CD4-positive, CD25-positive, alpha-beta regulatory T cell (primary cell): ENCODE measurements at regions not wholly inside any gene's neighbourhood (a gene's known extent, or its start where the extent isn't known, plus 50 kb on each side); places are given as distances from the start of the nearest gene placed in this dataset.

Experiments
- ATAC-seq, 2 donors: fragments of 150-1000 bp; cut with Tn5 transposase; one replicate each; pipeline ENCODE4 v1.10.0; 2021; ENCODE audit warnings: low read depth in 2 of 2, moderate number of reproducible peaks in 2 of 2, moderate library complexity in 1 of 2
- DNase-seq, 3 donors: peaks; one replicate each; pipeline versions ENCODE4 v3.0.0 to v3.0.0-alpha.2; 2012 to 2022; ENCODE audit warnings: mixed read lengths in 1 of 3
- H3K27ac ChIP-seq: one replicate; pipeline ENCODE4 v1.7.0; 2013; ENCODE audit warnings: mild to moderate bottlenecking, low read length; ENCODE audit not compliant: insufficient read depth, poor library complexity, severe bottlenecking
- H3K27me3 ChIP-seq: one replicate; pipeline ENCODE4 v1.7.0; 2013; ENCODE audit warnings: low read length; ENCODE audit not compliant: control insufficient read depth, insufficient read depth
- H3K36me3 ChIP-seq: one replicate; pipeline ENCODE4 v1.7.0; 2013; ENCODE audit warnings: mild to moderate bottlenecking, low read length, moderate library complexity; ENCODE audit not compliant: control insufficient read depth, insufficient read depth
- H3K4me1 ChIP-seq: 2 replicates; pipeline ENCODE4 v1.7.0; 2013; ENCODE audit warnings: mild to moderate bottlenecking, low read length; ENCODE audit not compliant: insufficient read depth, control insufficient read depth, poor library complexity, severe bottlenecking
- H3K4me3 ChIP-seq: one replicate; pipeline ENCODE4 v1.7.0; 2013; ENCODE audit warnings: low read depth, mild to moderate bottlenecking, low read length, moderate library complexity
- H3K9me3 ChIP-seq, 2 experiments: 1 replicate in 1 of 2; 2 replicates in 1 of 2; pipeline ENCODE4 v1.7.0; 2013; ENCODE audit warnings: low read length in 2 of 2, mild to moderate bottlenecking in 1 of 2, moderate library complexity in 1 of 2; ENCODE audit not compliant: control insufficient read depth in 2 of 2
- H3K27ac Mint-ChIP-seq, 3 donors: one replicate each; pipeline ENCODE4 v1.8.0; 2020 to 2022; ENCODE audit warnings: mild to moderate bottlenecking in 3 of 3, mixed read lengths in 3 of 3, moderate library complexity in 2 of 3
- H3K27me3 Mint-ChIP-seq: one replicate; pipeline ENCODE4 v1.8.0; 2022; ENCODE audit warnings: mild to moderate bottlenecking, mixed read lengths
- H3K36me3 Mint-ChIP-seq: one replicate; pipeline ENCODE4 v1.8.0; 2020; ENCODE audit warnings: mixed read lengths
- H3K4me1 Mint-ChIP-seq, 4 donors: one replicate each; pipeline ENCODE4 v1.8.0; 2020 to 2022; ENCODE audit warnings: mixed read lengths in 4 of 4, mild to moderate bottlenecking in 1 of 4
- H3K4me3 Mint-ChIP-seq, 4 donors: one replicate each; pipeline ENCODE4 v1.8.0; 2020 to 2022; ENCODE audit warnings: mild to moderate bottlenecking in 4 of 4, mixed read lengths in 4 of 4, moderate library complexity in 3 of 4
- H3K9me3 Mint-ChIP-seq, 7 donors: one replicate each; pipeline ENCODE4 v1.8.0; 2020 to 2022; ENCODE audit warnings: mixed read lengths in 7 of 7, mild to moderate bottlenecking in 3 of 7, moderate library complexity in 2 of 7

DNA sequence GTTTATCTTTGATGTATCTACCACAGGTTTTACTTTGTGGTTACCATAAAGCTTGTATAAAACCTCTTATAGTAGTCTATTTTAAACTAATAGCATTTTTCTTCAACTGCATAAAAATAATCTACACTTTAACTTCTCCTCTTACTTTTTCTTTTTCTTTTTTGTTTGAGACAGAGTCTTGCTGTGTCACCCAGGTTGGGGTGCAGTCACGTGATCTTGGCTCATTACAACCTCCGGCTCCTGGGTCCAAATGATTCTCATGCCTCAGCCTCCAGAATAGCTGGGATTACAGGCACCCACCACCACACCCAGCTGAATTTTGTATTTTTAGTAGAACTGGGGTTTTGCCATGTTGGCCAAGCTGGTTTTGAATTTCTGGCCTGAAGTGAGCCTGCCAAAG is 53.4 kb upstream of the ZKSCAN2 start:
- Mint-ChIP-seq H3K27ac (no peak overlapping the region), H3K4me1 (peaks cover 0 to 4% (median 0%) of the 10 kb centered on the region in 4 donors), H3K9me3 (peaks cover 1 to 38% (median 18%) of the 10 kb centered on the region in 7 donors), H3K36me3 (peaks cover 8% of the 10 kb centered on the region), H3K27me3 (peaks cover 11% of the 10 kb centered on the region), H3K4me3 (no peak overlapping the region)
- no peak for ATAC-seq
- no peak for DNase-seq
- Histone ChIP-seq H3K9me3 (peaks cover 19 to 27% of the 10 kb centered on the region in 2 experiments), H3K27me3 (peaks cover 3% of the 10 kb centered on the region), H3K4me3 (no peak overlapping the region), H3K4me1 (no peaks in the 10 kb centered on the region), H3K36me3 (no peaks in the 10 kb centered on the region), H3K27ac (no peak overlapping the region)
